HL-60 (cell line): ENCODE measurements at regions not wholly inside any gene's neighbourhood (a gene's known extent, or its start where the extent isn't known, plus 50 kb on each side); places are given as distances from the start of the nearest gene placed in this dataset.

ENCODE experiments used
- GABPA ChIP-seq: IDR thresholded peaks from 2 replicates; pipeline ENCODE4 v1.6.1; 2012; ENCODE audit warnings: low read depth
- POLR2AphosphoS5 ChIP-seq: IDR thresholded peaks from 2 replicates; pipeline ENCODE4 v1.6.1; 2012; ENCODE audit warnings: low read depth
- SPI1 ChIP-seq: IDR thresholded peaks from 2 replicates; pipeline ENCODE4 v1.6.1; 2012; ENCODE audit warnings: low read depth, mild to moderate bottlenecking, borderline replicate concordance
- TF ChIP-seq, protein P1 (sequence below): IDR thresholded peaks from one replicate; pipeline ENCODE4 v1.5.1; 2011; ENCODE audit warnings: low read length, control low read depth, inconsistent platforms; ENCODE audit not compliant: insufficient read depth
- TF ChIP-seq, protein P2 (sequence below): IDR thresholded peaks from 2 replicates; pipeline ENCODE4 v1.6.1; 2012; ENCODE audit warnings: low read depth; ENCODE audit not compliant: insufficient replicate concordance

DNA sequence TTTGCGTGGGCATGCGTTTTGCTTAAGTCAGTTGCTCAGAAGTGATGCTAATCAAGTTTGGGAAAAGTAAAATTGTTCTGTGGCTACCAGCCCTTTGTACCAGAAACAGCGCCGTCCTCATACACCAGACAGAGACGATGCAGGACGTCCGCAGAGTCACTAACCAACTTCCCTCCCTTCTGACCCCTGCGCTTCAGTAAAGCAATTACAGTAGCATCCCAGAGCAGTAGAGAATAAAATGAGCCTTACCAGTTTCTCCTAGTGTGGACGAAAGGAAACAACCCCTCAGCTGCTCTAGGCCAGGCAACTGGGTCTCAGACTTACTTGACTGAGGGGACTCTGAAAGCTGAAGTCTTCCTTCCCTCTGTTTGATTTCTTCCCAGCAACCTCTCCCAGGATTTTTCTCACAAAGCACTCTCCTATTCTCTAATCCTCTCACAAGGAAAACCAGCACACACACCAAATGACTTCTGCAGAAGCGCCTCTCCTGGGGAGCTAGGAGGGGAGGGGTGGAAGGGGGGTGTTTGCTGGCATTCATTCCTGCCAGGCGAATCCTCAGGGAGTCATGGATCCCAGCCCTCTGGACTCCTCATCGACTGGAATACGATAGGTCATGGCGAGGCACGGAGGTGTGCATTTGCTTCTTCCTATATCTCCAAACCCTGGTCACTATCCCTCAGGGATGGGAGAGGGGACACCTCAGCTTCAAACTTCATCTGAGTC is 56.0 kb upstream of the MID1 start:
- TF ChIP-seq, protein P1, sequence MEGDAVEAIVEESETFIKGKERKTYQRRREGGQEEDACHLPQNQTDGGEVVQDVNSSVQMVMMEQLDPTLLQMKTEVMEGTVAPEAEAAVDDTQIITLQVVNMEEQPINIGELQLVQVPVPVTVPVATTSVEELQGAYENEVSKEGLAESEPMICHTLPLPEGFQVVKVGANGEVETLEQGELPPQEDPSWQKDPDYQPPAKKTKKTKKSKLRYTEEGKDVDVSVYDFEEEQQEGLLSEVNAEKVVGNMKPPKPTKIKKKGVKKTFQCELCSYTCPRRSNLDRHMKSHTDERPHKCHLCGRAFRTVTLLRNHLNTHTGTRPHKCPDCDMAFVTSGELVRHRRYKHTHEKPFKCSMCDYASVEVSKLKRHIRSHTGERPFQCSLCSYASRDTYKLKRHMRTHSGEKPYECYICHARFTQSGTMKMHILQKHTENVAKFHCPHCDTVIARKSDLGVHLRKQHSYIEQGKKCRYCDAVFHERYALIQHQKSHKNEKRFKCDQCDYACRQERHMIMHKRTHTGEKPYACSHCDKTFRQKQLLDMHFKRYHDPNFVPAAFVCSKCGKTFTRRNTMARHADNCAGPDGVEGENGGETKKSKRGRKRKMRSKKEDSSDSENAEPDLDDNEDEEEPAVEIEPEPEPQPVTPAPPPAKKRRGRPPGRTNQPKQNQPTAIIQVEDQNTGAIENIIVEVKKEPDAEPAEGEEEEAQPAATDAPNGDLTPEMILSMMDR = no peak
- TF ChIP-seq, protein P2, sequence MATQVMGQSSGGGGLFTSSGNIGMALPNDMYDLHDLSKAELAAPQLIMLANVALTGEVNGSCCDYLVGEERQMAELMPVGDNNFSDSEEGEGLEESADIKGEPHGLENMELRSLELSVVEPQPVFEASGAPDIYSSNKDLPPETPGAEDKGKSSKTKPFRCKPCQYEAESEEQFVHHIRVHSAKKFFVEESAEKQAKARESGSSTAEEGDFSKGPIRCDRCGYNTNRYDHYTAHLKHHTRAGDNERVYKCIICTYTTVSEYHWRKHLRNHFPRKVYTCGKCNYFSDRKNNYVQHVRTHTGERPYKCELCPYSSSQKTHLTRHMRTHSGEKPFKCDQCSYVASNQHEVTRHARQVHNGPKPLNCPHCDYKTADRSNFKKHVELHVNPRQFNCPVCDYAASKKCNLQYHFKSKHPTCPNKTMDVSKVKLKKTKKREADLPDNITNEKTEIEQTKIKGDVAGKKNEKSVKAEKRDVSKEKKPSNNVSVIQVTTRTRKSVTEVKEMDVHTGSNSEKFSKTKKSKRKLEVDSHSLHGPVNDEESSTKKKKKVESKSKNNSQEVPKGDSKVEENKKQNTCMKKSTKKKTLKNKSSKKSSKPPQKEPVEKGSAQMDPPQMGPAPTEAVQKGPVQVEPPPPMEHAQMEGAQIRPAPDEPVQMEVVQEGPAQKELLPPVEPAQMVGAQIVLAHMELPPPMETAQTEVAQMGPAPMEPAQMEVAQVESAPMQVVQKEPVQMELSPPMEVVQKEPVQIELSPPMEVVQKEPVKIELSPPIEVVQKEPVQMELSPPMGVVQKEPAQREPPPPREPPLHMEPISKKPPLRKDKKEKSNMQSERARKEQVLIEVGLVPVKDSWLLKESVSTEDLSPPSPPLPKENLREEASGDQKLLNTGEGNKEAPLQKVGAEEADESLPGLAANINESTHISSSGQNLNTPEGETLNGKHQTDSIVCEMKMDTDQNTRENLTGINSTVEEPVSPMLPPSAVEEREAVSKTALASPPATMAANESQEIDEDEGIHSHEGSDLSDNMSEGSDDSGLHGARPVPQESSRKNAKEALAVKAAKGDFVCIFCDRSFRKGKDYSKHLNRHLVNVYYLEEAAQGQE = no peak
- TF ChIP-seq POLR2AphosphoS5 (no peak), GABPA (no peak), SPI1 (no peak)
